Uterus (tissue), 2 donors: ENCODE measurements at regions not wholly inside any gene's neighbourhood (a gene's known extent, or its start where the extent isn't known, plus 50 kb on each side); places are given as distances from the start of the nearest gene placed in this dataset.

ENCODE experiments used
- POLR2A ChIP-seq, 2 donors: fragments of 450-650 bp; IDR thresholded peaks; one replicate each; pipeline ENCODE4 v1.6.1; 2016; ENCODE audit warnings: antibody characterized with exemption in 2 of 2, mild to moderate bottlenecking in 1 of 2, moderate library complexity in 1 of 2
- TF ChIP-seq, protein P1 (sequence below), 4 experiments: fragments of 200-600 bp in 2 of 4; fragments of 450-650 bp in 2 of 4; sonication (generic) in 2 of 4; IDR thresholded peaks; one replicate each; pipeline ENCODE4 v1.5.1; 2016 to 2019; ENCODE audit warnings: antibody characterized with exemption in 4 of 4, mild to moderate bottlenecking in 2 of 4, moderate library complexity in 1 of 4

DNA sequence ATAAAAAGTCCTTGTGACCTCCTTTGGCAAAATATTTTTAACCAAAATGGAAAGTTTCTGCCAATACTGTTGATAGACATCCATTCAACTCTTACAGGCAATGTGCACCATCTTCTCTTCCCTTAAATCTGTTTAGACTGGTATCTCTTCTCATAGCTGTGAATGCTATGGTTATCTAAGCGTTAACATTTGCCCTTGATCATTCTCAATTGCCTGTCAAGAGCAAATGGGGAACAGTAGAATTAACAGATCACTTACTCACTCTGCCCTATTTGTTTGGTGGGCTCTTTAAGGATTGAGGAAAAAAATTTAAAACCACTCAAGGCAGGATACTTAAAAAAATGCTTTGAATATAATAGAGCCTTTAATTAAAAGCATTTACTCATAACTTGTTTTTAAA is 808.4 kb downstream of the NXPH1 start:
- TF ChIP-seq, protein P1, sequence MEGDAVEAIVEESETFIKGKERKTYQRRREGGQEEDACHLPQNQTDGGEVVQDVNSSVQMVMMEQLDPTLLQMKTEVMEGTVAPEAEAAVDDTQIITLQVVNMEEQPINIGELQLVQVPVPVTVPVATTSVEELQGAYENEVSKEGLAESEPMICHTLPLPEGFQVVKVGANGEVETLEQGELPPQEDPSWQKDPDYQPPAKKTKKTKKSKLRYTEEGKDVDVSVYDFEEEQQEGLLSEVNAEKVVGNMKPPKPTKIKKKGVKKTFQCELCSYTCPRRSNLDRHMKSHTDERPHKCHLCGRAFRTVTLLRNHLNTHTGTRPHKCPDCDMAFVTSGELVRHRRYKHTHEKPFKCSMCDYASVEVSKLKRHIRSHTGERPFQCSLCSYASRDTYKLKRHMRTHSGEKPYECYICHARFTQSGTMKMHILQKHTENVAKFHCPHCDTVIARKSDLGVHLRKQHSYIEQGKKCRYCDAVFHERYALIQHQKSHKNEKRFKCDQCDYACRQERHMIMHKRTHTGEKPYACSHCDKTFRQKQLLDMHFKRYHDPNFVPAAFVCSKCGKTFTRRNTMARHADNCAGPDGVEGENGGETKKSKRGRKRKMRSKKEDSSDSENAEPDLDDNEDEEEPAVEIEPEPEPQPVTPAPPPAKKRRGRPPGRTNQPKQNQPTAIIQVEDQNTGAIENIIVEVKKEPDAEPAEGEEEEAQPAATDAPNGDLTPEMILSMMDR (IDR thresholded peaks at IDR 0.05) = no peak
- TF ChIP-seq POLR2A (IDR thresholded peaks at IDR 0.05) = no peak
